Right lobe of liver (tissue), 4 donors: ENCODE measurements at regions not wholly inside any gene's neighbourhood (a gene's known extent, or its start where the extent isn't known, plus 50 kb on each side); places are given as distances from the start of the nearest gene placed in this dataset.

Experiments used
- POLR2A ChIP-seq: fragments of 450-650 bp; IDR thresholded peaks from one replicate; pipeline ENCODE4 v1.6.1; 2017; ENCODE audit warnings: antibody characterized with exemption, mild to moderate bottlenecking
- TF ChIP-seq, protein P1 (sequence below), 4 donors: fragments of 200-600 bp in 3 of 4; fragments of 450-650 bp in 1 of 4; IDR thresholded peaks; one replicate each; pipeline versions ENCODE4 v1.5.1 to v1.8.0; 2016 to 2022; ENCODE audit warnings: antibody characterized with exemption in 4 of 4, mild to moderate bottlenecking in 2 of 4
- donor health status: DM: no; HTN: no; CAD: no.
- donor health status: DM: no; HTN: no; CAD: no.
- donor health status: DM: no; HTN: yes; CAD: no.

DNA sequence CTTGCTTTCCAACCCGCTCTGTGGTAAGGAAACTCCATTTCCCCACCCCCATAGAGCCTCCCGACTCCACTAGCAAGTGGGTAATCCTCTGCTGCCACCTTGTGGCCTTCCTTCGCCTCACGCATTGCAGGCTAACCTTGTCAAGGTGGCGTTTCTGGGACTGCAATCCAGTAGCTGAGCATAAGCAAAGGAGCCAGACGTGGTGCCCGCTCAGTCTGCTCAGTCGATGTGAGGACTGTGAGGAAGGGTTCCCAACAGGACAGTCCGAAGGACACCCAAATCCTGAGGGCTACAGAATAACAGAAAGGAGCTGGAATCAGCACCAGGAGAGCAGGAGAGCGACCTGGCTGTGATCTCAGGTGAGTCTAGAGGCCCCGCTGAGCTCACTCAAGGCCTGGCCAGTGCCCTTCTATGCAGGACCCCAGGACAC is 144.2 kb downstream of the SUCLG1 start:
- TF ChIP-seq, protein P1, sequence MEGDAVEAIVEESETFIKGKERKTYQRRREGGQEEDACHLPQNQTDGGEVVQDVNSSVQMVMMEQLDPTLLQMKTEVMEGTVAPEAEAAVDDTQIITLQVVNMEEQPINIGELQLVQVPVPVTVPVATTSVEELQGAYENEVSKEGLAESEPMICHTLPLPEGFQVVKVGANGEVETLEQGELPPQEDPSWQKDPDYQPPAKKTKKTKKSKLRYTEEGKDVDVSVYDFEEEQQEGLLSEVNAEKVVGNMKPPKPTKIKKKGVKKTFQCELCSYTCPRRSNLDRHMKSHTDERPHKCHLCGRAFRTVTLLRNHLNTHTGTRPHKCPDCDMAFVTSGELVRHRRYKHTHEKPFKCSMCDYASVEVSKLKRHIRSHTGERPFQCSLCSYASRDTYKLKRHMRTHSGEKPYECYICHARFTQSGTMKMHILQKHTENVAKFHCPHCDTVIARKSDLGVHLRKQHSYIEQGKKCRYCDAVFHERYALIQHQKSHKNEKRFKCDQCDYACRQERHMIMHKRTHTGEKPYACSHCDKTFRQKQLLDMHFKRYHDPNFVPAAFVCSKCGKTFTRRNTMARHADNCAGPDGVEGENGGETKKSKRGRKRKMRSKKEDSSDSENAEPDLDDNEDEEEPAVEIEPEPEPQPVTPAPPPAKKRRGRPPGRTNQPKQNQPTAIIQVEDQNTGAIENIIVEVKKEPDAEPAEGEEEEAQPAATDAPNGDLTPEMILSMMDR (IDR thresholded peaks at IDR 0.05): peak; percentile 88 to 97 (median 94)
- TF ChIP-seq POLR2A: no peak
